Activated T-cell treated with anti-CD3 and anti-CD28 coated beads, Interleukin-2, amount 50 U/mL, for 72 hours (primary cell): ENCODE measurements at regions not wholly inside any gene's neighbourhood (a gene's known extent, or its start where the extent isn't known, plus 50 kb on each side); places are given as distances from the start of the nearest gene placed in this dataset.

Source experiments
- ATAC-seq, 2 donors: fragments of 150-1000 bp; cut with Tn5 transposase; replicated peaks in 1 of 2; 2 replicates each; pipeline ENCODE4 v1.10.0; 2021; ENCODE audit warnings: moderate library complexity in 2 of 2, mild to moderate bottlenecking in 1 of 2
- DNase-seq, 2 donors: peaks; one replicate each; pipeline ENCODE4 v3.0.0; 2021 to 2022; ENCODE audit warnings: mixed read lengths in 1 of 2
- H3K27ac Mint-ChIP-seq: one replicate; pipeline ENCODE4 v1.8.0; 2022; ENCODE audit warnings: mild to moderate bottlenecking, moderate library complexity, mixed read lengths
- H3K27me3 Mint-ChIP-seq: one replicate; pipeline ENCODE4 v1.8.0; 2022; ENCODE audit warnings: low read depth, mixed read lengths
- H3K36me3 Mint-ChIP-seq, 2 donors: one replicate each; pipeline ENCODE4 v1.8.0; 2022; ENCODE audit warnings: mixed read lengths in 2 of 2, mild to moderate bottlenecking in 1 of 2; ENCODE audit not compliant: insufficient read depth in 2 of 2
- H3K4me1 Mint-ChIP-seq: one replicate; pipeline ENCODE4 v1.8.0; 2022; ENCODE audit warnings: low read depth, mixed read lengths
- H3K4me3 Mint-ChIP-seq, 2 donors: one replicate each; pipeline ENCODE4 v1.8.0; 2022; ENCODE audit warnings: mild to moderate bottlenecking in 2 of 2, mixed read lengths in 2 of 2, moderate library complexity in 2 of 2
- H3K9me3 Mint-ChIP-seq, 2 donors: one replicate each; pipeline ENCODE4 v1.8.0; 2022; ENCODE audit warnings: mixed read lengths in 2 of 2

DNA sequence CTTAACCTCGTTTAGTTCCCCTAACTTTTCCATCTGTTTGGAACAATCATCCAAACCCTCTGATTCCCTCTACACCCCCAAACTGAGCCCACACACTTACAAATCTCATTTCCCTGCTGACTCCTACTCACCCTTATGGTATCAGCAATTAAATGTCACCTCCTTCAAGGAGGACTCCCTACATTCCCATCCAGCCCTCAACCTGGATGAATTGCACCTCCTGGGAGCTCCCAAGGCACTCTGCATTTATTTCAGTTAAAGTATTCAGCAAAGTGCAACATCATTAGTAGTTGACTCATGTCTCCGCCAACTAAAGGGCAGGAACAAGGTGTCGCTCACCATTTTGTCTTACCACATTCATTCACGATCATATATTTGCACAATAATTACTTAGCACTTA is 353.5 kb downstream of the TMEM114 start:
- DNase-seq (no peak), ATAC-seq (no peak)
- Mint-ChIP-seq H3K9me3 (peaks cover 0 to 7% of the 10 kb centered on the region in 2 donors), H3K27ac (no peak overlapping the region), H3K36me3 (no peaks in the 10 kb centered on the region), H3K27me3 (no peaks in the 10 kb centered on the region), H3K4me3 (no peak overlapping the region), H3K4me1 (no peaks in the 10 kb centered on the region)

DNA sequence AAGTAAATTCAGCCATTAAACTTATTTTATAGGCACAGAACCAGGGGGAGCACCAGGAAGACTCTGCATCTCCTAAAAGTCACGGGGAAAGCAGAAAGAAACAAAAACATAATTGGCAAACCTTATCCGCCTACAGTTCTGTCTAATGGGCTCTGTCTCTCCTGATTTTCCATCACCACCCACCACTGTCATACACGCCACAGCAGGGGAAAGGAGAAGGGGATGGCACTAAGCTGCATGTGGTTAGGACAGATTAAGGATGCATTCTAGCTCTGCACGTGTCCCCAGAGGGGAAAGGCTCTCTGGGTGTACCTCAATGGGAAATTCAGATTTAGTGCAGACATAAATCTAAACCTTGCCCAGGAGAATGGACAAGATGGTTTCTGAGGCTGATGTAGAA is 359.8 kb downstream of the TMEM114 start:
- H3K27ac Mint-ChIP-seq: no peak overlapping the region
- H3K36me3 Mint-ChIP-seq: peaks cover 0 to 2% of the 10 kb centered on the region in 2 donors
- no peak for DNase-seq
- H3K4me3 Mint-ChIP-seq: no peak overlapping the region
- H3K27me3 Mint-ChIP-seq: no peaks in the 10 kb centered on the region
- no peaks in the 10 kb centered on the region for H3K4me1 Mint-ChIP-seq
- peaks cover 3 to 9% of the 10 kb centered on the region in 2 donors for H3K9me3 Mint-ChIP-seq
- no peak for ATAC-seq

DNA sequence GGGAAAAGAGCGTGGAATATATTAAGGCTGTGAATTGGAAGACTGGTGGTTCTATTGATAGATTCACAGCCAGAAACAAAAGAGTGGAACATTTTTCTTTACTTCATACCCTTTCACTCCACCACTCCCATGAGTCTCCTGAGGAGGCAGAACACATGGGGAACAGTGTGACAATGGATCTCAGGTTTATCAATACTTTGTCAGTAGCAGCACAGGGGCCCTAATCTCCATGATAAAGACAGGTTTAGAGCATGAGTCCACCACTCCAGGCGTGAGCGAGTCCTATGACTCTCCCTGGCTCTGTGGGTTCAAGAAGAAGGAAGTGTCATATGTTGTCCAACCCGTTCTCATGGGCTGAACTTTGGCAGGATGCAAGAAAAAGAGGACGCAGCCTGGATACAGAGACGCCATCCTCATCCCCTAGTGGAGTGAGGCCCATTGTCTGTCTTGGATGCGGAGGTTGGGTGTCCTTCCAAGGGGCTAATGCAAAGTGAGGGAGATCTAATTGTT is 361.2 kb downstream of the TMEM114 start:
- Mint-ChIP-seq H3K27ac (no peak overlapping the region), H3K27me3 (no peaks in the 10 kb centered on the region), H3K4me1 (no peaks in the 10 kb centered on the region), H3K9me3 (peaks cover 3 to 9% of the 10 kb centered on the region in 2 donors), H3K36me3 (peaks cover 0 to 2% of the 10 kb centered on the region in 2 donors), H3K4me3 (no peak overlapping the region)
- ATAC-seq: no peak
- DNase-seq: no peak

DNA sequence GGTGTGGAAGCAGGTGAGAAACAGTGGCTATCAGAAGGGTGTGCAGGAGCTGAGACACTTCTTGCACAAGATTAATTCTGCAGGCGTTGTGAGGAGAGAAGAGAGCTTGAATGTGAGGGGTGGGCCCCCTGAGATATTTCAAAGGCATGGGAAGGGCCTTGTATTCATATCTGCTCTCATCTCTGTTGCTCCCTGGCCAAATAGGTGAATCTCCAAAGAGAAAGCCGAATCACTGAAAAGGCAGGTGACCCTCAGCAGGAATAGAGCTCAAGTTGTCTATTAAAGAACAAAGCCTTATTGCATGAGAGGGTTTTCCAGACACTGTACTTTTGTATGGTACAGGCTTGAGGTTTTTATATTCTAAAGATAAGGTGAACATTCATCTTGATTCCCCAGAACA is 373.1 kb downstream of the TMEM114 start:
- no peak overlapping the region for H3K27ac Mint-ChIP-seq
- H3K4me3 Mint-ChIP-seq: no peak overlapping the region
- DNase-seq: no peak
- H3K4me1 Mint-ChIP-seq: no peaks in the 10 kb centered on the region
- ATAC-seq: no peak
- no peaks in the 10 kb centered on the region for H3K27me3 Mint-ChIP-seq
- peaks cover 0 to 2% of the 10 kb centered on the region in 2 donors for H3K36me3 Mint-ChIP-seq
- peaks cover 7 to 12% of the 10 kb centered on the region in 2 donors for H3K9me3 Mint-ChIP-seq

DNA sequence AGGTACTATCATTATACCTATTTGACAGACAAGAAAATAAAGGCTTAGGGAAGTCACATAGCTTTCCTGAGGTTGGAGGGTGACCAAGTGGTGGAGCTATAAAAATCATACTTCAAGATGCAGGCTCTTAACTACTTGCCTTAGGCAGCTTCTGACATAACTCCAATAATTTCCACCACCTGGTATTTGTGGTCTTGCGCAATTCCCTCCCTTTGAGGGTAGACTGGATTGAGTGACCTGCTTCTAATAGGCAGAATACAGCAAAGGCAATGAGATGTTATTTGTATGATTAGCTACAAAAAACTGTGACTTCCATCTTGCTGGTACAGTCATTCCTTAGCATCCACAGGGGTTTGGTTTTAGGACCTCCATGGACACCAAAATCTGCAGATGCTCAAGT is 385.5 kb downstream of the TMEM114 start:
- ATAC-seq (no peak), DNase-seq (no peak)
- H3K36me3 Mint-ChIP-seq: no peaks in the 10 kb centered on the region
- no peaks in the 10 kb centered on the region for H3K27me3 Mint-ChIP-seq
- H3K4me1 Mint-ChIP-seq: no peaks in the 10 kb centered on the region
- H3K9me3 Mint-ChIP-seq: peaks cover 0 to 5% of the 10 kb centered on the region in 2 donors
- H3K4me3 Mint-ChIP-seq: no peak overlapping the region
- no peak overlapping the region for H3K27ac Mint-ChIP-seq

DNA sequence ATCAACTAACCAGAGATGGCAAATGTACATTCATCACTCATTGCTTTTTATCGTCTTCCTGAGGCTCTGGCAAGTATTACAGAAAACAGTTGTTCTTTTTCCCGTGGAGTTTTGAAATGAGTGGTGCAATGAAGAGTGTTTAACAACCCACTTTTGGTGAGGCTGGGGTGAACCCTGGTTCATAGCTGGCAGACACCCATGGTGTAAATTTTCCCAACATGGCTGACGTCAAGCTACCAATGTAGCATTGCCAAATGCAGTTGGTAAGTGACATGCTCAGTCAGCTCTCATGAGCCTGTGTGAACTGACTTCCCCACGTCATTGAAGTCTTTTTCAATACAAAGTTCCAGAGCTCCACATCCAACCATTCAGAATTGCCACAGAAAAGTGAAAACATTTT is 386.2 kb downstream of the TMEM114 start:
- H3K9me3 Mint-ChIP-seq: peaks cover 0 to 5% of the 10 kb centered on the region in 2 donors
- no peak overlapping the region for H3K27ac Mint-ChIP-seq
- DNase-seq (no peak), ATAC-seq (no peak)
- no peaks in the 10 kb centered on the region for H3K36me3 Mint-ChIP-seq
- H3K4me3 Mint-ChIP-seq: no peak overlapping the region
- no peaks in the 10 kb centered on the region for H3K4me1 Mint-ChIP-seq
- H3K27me3 Mint-ChIP-seq: no peaks in the 10 kb centered on the region

DNA sequence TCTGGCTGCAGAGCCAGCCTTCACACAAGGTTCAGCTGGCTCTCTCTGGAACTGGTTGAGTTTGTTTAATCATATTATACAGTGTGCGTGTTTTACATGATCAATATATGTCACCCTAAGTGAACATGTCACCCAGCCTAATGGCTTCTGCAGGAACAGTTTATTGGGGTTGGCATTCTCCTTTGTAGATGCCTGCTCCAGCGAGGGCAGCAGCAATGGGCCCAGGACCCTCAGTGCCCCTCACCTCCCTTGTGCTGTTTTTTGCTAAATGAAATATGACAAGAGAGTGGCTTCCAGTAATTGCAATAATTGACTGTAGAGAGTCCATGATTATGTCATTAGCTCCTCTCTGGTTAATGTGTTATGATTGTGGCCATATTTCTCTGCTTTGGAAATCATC is 387.2 kb downstream of the TMEM114 start:
- ATAC-seq (no peak), DNase-seq (no peak)
- H3K27ac Mint-ChIP-seq: no peak overlapping the region
- H3K27me3 Mint-ChIP-seq: no peaks in the 10 kb centered on the region
- H3K4me1 Mint-ChIP-seq: no peaks in the 10 kb centered on the region
- peaks cover 0 to 7% of the 10 kb centered on the region in 2 donors for H3K9me3 Mint-ChIP-seq
- H3K36me3 Mint-ChIP-seq: no peaks in the 10 kb centered on the region
- H3K4me3 Mint-ChIP-seq: no peak overlapping the region

DNA sequence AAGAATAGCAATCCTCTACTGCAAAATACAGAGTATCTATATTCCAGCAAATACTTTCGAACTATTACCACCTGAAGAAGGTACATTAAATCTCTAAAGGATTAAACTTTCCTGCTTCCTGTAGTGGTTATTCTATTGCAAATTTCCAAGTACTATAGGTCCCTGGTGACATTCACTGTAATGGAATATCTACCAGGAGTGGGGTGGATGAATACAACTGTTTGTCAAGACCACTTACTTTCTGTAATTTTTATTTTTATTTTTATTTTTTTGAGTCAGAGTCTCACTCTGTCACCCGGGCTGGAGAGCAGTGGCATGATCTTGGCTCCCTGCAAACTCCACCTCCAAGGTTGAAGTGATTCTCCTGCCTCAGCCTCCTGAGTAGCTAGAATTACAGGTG is 389.5 kb downstream of the TMEM114 start:
- H3K27me3 Mint-ChIP-seq: no peaks in the 10 kb centered on the region
- ATAC-seq (no peak), DNase-seq (no peak)
- no peak overlapping the region for H3K27ac Mint-ChIP-seq
- no peaks in the 10 kb centered on the region for H3K36me3 Mint-ChIP-seq
- peaks cover 0 to 7% of the 10 kb centered on the region in 2 donors for H3K9me3 Mint-ChIP-seq
- H3K4me3 Mint-ChIP-seq: no peak overlapping the region
- H3K4me1 Mint-ChIP-seq: no peaks in the 10 kb centered on the region

DNA sequence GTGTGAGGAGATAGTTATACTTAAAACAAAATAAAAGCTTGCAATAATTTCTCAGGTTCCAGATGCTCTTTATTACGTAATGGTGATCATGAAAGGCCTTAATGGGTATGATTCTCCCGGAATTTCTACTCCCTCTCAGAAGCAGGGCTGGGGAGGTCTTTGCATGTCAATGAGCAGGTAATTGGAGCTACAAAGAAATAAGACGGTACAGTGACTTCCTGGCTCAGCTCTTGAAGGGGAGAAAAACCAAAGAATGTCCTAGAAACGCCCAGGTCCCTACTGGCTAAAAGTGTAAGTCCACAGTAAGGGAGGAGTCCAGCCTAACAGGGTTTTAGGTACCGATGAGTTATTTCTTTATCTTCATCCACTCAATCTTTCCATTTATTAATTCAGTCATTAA is 390.9 kb downstream of the TMEM114 start:
- Mint-ChIP-seq H3K36me3 (no peaks in the 10 kb centered on the region), H3K9me3 (peaks cover 2 to 8% of the 10 kb centered on the region in 2 donors), H3K4me1 (no peaks in the 10 kb centered on the region), H3K27me3 (no peaks in the 10 kb centered on the region), H3K27ac (no peak overlapping the region), H3K4me3 (no peak overlapping the region)
- DNase-seq: no peak
- no peak for ATAC-seq

DNA sequence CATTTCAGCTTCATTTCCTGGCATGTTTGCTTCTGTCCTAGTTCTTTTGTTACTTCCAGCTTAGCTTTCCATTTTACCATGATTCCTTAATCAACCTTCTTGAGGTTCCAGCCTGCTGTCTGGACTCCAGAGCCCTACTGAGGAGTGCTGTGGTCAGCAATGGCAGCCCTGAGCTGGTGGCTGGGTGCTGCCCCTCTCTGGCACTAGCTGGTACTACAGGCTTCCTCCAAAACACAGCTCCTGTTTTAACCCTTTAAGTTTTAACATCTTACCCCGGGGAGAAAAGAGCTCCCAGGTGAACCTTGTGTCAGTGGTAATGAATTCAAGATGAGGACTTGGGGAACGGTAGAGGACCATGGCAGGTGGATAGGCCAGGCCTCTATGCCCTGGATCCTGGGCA is 395.5 kb downstream of the TMEM114 start:
- Mint-ChIP-seq H3K27me3 (no peaks in the 10 kb centered on the region), H3K27ac (no peak overlapping the region), H3K36me3 (no peaks in the 10 kb centered on the region), H3K4me3 (no peak overlapping the region), H3K9me3 (peaks cover 8 to 9% of the 10 kb centered on the region in 2 donors), H3K4me1 (no peaks in the 10 kb centered on the region)
- DNase-seq (no peak), ATAC-seq (no peak)

DNA sequence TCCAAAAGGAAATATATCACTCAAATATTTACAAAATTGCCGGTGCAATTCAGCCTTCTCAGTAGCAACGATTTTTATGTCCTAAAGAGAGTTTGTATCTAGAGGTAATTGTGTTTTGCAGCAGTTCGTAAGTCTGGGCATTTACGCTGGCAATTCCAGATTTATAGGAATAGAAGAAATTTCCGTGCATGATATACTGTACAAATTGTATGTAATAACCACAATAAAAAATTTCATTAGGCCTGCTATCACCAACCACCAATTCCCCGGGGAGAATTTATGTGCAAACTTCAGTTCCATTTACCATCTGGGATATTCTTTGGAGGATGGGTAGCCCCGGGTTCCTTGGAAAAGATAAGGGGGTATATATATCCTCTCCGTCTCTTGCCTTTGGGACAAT is 401.5 kb downstream of the TMEM114 start:
- DNase-seq (no peak), ATAC-seq (no peak)
- H3K4me3 Mint-ChIP-seq: no peak overlapping the region
- H3K36me3 Mint-ChIP-seq: no peaks in the 10 kb centered on the region
- no peak overlapping the region for H3K27ac Mint-ChIP-seq
- no peaks in the 10 kb centered on the region for H3K4me1 Mint-ChIP-seq
- peaks cover 5 to 13% of the 10 kb centered on the region in 2 donors for H3K9me3 Mint-ChIP-seq
- H3K27me3 Mint-ChIP-seq: no peaks in the 10 kb centered on the region

DNA sequence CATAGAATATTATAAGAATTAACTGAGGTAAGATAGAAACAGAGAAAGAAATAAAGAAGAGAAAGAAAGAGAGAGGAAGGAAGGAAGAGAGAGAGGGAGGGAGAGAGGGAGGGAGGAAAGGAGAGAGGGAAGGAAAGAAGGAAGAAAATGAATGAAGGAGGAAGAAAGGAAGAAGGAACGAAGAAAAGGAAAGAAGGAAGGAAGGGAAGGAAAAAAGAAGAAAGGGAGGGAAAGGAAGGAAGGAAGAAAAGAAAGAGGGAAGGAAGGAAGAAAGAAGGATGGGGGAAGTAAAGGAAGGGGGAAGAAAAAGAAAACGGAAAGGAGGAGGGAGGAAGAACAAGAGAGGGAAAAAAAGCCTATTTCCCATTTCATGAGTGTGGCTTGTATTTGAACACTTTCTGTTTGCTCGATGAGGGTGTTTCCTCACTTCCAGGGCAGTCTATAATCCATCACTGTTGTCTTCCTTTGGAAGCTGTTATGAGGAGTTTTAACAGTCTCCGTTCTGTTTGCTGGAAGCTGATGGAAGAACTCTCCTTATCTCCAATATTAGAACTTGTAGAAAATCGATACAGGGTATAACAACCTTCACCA is 402.4 kb downstream of the TMEM114 start:
- Mint-ChIP-seq H3K27me3 (no peaks in the 10 kb centered on the region), H3K9me3 (peaks cover 8 to 9% of the 10 kb centered on the region in 2 donors), H3K36me3 (no peaks in the 10 kb centered on the region), H3K4me3 (no peak overlapping the region), H3K4me1 (no peaks in the 10 kb centered on the region), H3K27ac (no peak overlapping the region)
- ATAC-seq (no peak), DNase-seq (no peak)

DNA sequence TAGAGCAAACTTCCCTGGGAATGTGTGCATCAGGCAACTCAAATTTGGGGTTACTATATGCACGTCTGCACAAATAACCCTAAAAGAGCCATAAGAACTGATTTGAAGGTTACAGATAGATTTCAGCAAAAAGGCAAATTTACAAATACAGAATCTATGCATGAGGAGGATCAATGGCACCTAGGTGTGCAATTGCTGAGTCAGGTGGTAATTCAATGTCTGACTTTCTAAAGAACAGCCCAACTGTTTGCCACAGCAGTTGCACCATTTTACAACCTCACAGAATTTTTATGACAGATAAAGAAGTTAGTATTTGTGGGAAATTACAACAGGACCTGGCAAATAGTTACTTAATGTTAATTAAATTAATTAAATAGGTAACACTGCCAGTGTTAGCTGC is 405.5 kb downstream of the TMEM114 start:
- no peak overlapping the region for H3K4me3 Mint-ChIP-seq

More for the DNA sequence above, 405.5 kb downstream of the TMEM114 start:
- Mint-ChIP-seq H3K27ac (no peak overlapping the region), H3K4me1 (no peaks in the 10 kb centered on the region), H3K36me3 (no peaks in the 10 kb centered on the region), H3K27me3 (no peaks in the 10 kb centered on the region), H3K9me3 (peaks cover 4 to 6% of the 10 kb centered on the region in 2 donors)
- DNase-seq: no peak
- no peak for ATAC-seq
